Hepatocyte (in vitro differentiated cells): ENCODE measurements at regions not wholly inside any gene's neighbourhood (a gene's known extent, or its start where the extent isn't known, plus 50 kb on each side); places are given as distances from the start of the nearest gene placed in this dataset.

Source experiments
- DNase-seq: peaks from one replicate; pipeline ENCODE4 v3.0.0-alpha.2; 2016; ENCODE audit warnings: low spot score
- H2AFZ ChIP-seq: fragments of 200-600 bp; sonication (generic); 2 replicates; pipeline ENCODE4 v1.6.0; 2016; ENCODE audit warnings: antibody characterized with exemption, mild to moderate bottlenecking
- H3K27ac ChIP-seq: fragments of 200-600 bp; sonication (generic); 2 replicates; pipeline ENCODE4 v1.5.1; 2016; ENCODE audit warnings: mild to moderate bottlenecking
- H3K27me3 ChIP-seq: fragments of 200-600 bp; sonication (generic); 2 replicates; pipeline ENCODE4 v1.6.1; 2016
- H3K36me3 ChIP-seq: fragments of 200-600 bp; sonication (generic); replicated peaks from 2 replicates; pipeline ENCODE4 v1.5.1; 2016; ENCODE audit warnings: low read depth; ENCODE audit not compliant: insufficient read depth
- H3K4me1 ChIP-seq: fragments of 200-600 bp; sonication (generic); 2 replicates; pipeline ENCODE4 v1.5.1; 2016; ENCODE audit warnings: mild to moderate bottlenecking, moderate library complexity; ENCODE audit not compliant: insufficient read depth
- H3K4me2 ChIP-seq: fragments of 200-600 bp; sonication (generic); 2 replicates; pipeline ENCODE4 v1.6.0; 2016
- H3K4me3 ChIP-seq: fragments of 200-600 bp; sonication (generic); 2 replicates; pipeline ENCODE4 v1.5.1; 2016; ENCODE audit warnings: mild to moderate bottlenecking
- H3K79me2 ChIP-seq: fragments of 200-600 bp; sonication (generic); 2 replicates; pipeline ENCODE4 v1.6.0; 2017; ENCODE audit warnings: mild to moderate bottlenecking
- H3K9me2 ChIP-seq: fragments of 200-600 bp; sonication (generic); replicated peaks from 2 replicates; pipeline ENCODE4 v1.6.0; 2017; ENCODE audit warnings: mild to moderate bottlenecking; ENCODE audit not compliant: insufficient read depth
- H3K9me3 ChIP-seq: fragments of 200-600 bp; sonication (generic); 2 replicates; pipeline ENCODE4 v1.5.1; 2016; ENCODE audit warnings: low read depth, mild to moderate bottlenecking
- H4K20me1 ChIP-seq: fragments of 200-600 bp; sonication (generic); 2 replicates; pipeline ENCODE4 v1.6.0; 2016; ENCODE audit warnings: mild to moderate bottlenecking; ENCODE audit not compliant: insufficient read depth, poor library complexity, severe bottlenecking
- EZH2 ChIP-seq: fragments of 200-600 bp; sonication (generic); IDR thresholded peaks from 2 replicates; pipeline ENCODE4 v1.6.1; 2016; ENCODE audit warnings: antibody characterized with exemption, mild to moderate bottlenecking, borderline replicate concordance
- EZH2phosphoT487 ChIP-seq: fragments of 200-600 bp; sonication (generic); IDR thresholded peaks from one replicate; pipeline ENCODE4 v1.6.1; 2018; ENCODE audit warnings: antibody characterized with exemption, mild to moderate bottlenecking, low read depth, moderate library complexity; ENCODE audit not compliant: unreplicated experiment, severe bottlenecking
- WGBS: methylation state at CpG from one replicate; pipeline ENCODE4 v1.1.6; 2016; ENCODE audit warnings: low lambda C conversion rate; ENCODE audit errors: missing lambda C conversion rate; 5-methylcytosine and 5-hydroxymethylcytosine counted together
- TF ChIP-seq, protein P1 (sequence below): fragments of 200-600 bp; sonication (generic); IDR thresholded peaks from 2 replicates; pipeline ENCODE4 v1.5.1; 2016; ENCODE audit warnings: antibody characterized with exemption, mild to moderate bottlenecking; ENCODE audit not compliant: poor library complexity

DNA sequence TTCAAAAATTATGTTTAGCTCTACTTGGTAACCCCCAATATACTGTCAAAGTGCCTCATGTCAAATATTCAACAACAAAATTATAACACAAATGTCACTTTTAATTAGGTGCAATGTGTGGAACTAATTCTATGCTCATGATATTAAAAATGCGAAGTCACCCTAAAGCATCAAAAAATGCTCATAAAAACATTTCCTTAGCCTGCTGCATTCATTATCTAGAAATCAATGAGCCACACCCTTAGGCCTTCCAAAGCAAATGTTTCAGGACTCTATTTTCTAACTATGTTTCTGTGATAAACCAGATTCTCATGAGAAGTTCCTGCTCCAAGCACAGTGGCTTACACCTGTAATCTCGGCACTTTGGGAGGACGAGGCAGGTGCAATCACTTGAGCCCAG, 75.0 kb upstream of the ANK3 start:
- TF ChIP-seq, protein P1, sequence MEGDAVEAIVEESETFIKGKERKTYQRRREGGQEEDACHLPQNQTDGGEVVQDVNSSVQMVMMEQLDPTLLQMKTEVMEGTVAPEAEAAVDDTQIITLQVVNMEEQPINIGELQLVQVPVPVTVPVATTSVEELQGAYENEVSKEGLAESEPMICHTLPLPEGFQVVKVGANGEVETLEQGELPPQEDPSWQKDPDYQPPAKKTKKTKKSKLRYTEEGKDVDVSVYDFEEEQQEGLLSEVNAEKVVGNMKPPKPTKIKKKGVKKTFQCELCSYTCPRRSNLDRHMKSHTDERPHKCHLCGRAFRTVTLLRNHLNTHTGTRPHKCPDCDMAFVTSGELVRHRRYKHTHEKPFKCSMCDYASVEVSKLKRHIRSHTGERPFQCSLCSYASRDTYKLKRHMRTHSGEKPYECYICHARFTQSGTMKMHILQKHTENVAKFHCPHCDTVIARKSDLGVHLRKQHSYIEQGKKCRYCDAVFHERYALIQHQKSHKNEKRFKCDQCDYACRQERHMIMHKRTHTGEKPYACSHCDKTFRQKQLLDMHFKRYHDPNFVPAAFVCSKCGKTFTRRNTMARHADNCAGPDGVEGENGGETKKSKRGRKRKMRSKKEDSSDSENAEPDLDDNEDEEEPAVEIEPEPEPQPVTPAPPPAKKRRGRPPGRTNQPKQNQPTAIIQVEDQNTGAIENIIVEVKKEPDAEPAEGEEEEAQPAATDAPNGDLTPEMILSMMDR, result no peak
- no peak for TF ChIP-seq EZH2phosphoT487
- no peak for TF ChIP-seq EZH2
- Histone ChIP-seq H3K79me2 (no peaks in the 10 kb centered on the region), H3K4me2 (no peak overlapping the region), H3K27me3 (no peaks in the 10 kb centered on the region), H3K4me3 (no peak overlapping the region), H3K36me3 (no peaks in the 10 kb centered on the region), H2AFZ (no peak overlapping the region), H3K4me1 (no peaks in the 10 kb centered on the region), H4K20me1 (no peaks in the 10 kb centered on the region), H3K9me2 (no peaks in the 10 kb centered on the region), H3K9me3 (no peaks in the 10 kb centered on the region), H3K27ac (no peak overlapping the region)
- no peak for DNase-seq
- WGBS, result 80% methylated on average over 3 of the region's 3 CpGs

DNA sequence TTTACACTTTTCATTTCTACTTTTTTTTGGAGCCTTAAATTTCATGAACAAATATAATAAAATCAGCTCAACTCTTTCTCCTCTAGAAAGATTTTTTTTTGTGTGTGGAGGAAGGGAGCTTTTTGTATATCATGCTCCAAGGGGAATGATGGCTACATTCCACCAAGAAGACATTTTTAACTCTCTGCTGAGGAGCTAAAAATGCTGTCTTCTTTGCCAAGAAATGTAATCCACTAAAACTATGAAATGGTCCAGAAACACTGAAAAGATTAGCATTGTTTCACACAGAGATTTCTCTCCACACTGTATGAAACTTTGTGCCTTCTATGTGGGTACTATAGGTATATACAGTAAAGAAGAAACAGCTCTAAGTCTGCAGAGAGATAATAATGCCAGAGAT, 74.1 kb upstream of the ANK3 start:
- no peak for DNase-seq
- no peaks in the 10 kb centered on the region for H3K9me2 ChIP-seq
- H3K27me3 ChIP-seq, result no peaks in the 10 kb centered on the region
- H4K20me1 ChIP-seq, result no peaks in the 10 kb centered on the region
- no peak overlapping the region for H3K4me3 ChIP-seq
- no peak overlapping the region for H2AFZ ChIP-seq
- H3K36me3 ChIP-seq, result no peaks in the 10 kb centered on the region
- TF ChIP-seq EZH2phosphoT487 (no peak), EZH2 (no peak)
- TF ChIP-seq, protein P1, result no peak
- H3K27ac ChIP-seq, result no peak overlapping the region
- H3K4me1 ChIP-seq, result no peaks in the 10 kb centered on the region
- H3K9me3 ChIP-seq, result no peaks in the 10 kb centered on the region
- no peak overlapping the region for H3K4me2 ChIP-seq
- no peaks in the 10 kb centered on the region for H3K79me2 ChIP-seq

- 90% methylated on average over 7 of the region's 7 CpGs for WGBS
- H3K79me2 ChIP-seq, result no peaks in the 10 kb centered on the region
Measured at GRCh38 chr10:60461688-60462087, 72.0 kb upstream of the ANK3 start.

More at GRCh38 chr10:60461688-60462087, 72.0 kb upstream of the ANK3 start:
- no peak for DNase-seq
- no peaks in the 10 kb centered on the region for H3K4me1 ChIP-seq
- no peaks in the 10 kb centered on the region for H4K20me1 ChIP-seq
- H3K9me2 ChIP-seq, result no peaks in the 10 kb centered on the region
- no peak overlapping the region for H3K4me2 ChIP-seq
- no peak overlapping the region for H3K4me3 ChIP-seq
- H3K9me3 ChIP-seq, result no peaks in the 10 kb centered on the region
- no peak overlapping the region for H2AFZ ChIP-seq
- no peaks in the 10 kb centered on the region for H3K36me3 ChIP-seq
- no peak overlapping the region for H3K27ac ChIP-seq
- TF ChIP-seq EZH2 (no peak), EZH2phosphoT487 (no peak)
- TF ChIP-seq, protein P1, result no peak
- no peaks in the 10 kb centered on the region for H3K27me3 ChIP-seq
